Liver (tissue), 8 donors: ENCODE measurements at regions not wholly inside any gene's neighbourhood (a gene's known extent, or its start where the extent isn't known, plus 50 kb on each side); places are given as distances from the start of the nearest gene placed in this dataset.

Experiments
- DNase-seq: peaks from one replicate; pipeline ENCODE4 v3.0.0-alpha.2; 2017; ENCODE audit warnings: low spot score
- H3K27ac ChIP-seq, 2 donors: one replicate each; pipeline ENCODE4 v1.7.0; 2013; ENCODE audit warnings: inconsistent platforms in 2 of 2, low read length in 2 of 2, control low read depth in 1 of 2, low read depth in 1 of 2, mild to moderate bottlenecking in 1 of 2
- H3K27me3 ChIP-seq, 4 donors: one replicate each; pipeline versions ENCODE4 v1.6.1 to v1.7.0; 2013; ENCODE audit warnings: low read length in 3 of 4, inconsistent platforms in 1 of 4, mild to moderate bottlenecking in 1 of 4, moderate library complexity in 1 of 4; ENCODE audit not compliant: control insufficient read depth in 4 of 4, insufficient read depth in 4 of 4
- H3K36me3 ChIP-seq, 4 donors: one replicate each; pipeline versions ENCODE4 v1.6.1 to v1.7.0; 2013; ENCODE audit warnings: low read length in 3 of 4, mild to moderate bottlenecking in 3 of 4, low read depth in 1 of 4, moderate library complexity in 1 of 4; ENCODE audit not compliant: control insufficient read depth in 4 of 4, insufficient read depth in 3 of 4
- H3K4me1 ChIP-seq, 4 donors: one replicate each; pipeline versions ENCODE4 v1.6.1 to v1.7.0; 2013; ENCODE audit warnings: low read length in 3 of 4, mild to moderate bottlenecking in 3 of 4, moderate library complexity in 1 of 4; ENCODE audit not compliant: control insufficient read depth in 4 of 4, insufficient read depth in 4 of 4
- H3K4me3 ChIP-seq, 3 donors: one replicate each; pipeline versions ENCODE4 v1.6.1 to v1.7.0; 2013; ENCODE audit warnings: low read length in 3 of 3, control low read depth in 1 of 3, low read depth in 1 of 3, mild to moderate bottlenecking in 1 of 3
- H3K9ac ChIP-seq, 2 donors: one replicate each; pipeline ENCODE4 v1.7.0; 2013; ENCODE audit warnings: low read length in 2 of 2, mild to moderate bottlenecking in 2 of 2, moderate library complexity in 2 of 2, control low read depth in 1 of 2, low read depth in 1 of 2
- H3K9me3 ChIP-seq, 4 donors: one replicate each; pipeline versions ENCODE4 v1.6.1 to v1.7.0; 2013; ENCODE audit warnings: low read length in 3 of 4; ENCODE audit not compliant: control insufficient read depth in 4 of 4
- EGR1 ChIP-seq, 2 donors: IDR thresholded peaks; 2 replicates each; pipeline ENCODE4 v1.6.1; 2016 to 2018; ENCODE audit warnings: antibody characterized with exemption in 2 of 2, low read depth in 2 of 2
- FOXA1 ChIP-seq: IDR thresholded peaks from 2 replicates; pipeline ENCODE4 v1.6.1; 2016; ENCODE audit warnings: antibody characterized with exemption
- FOXA2 ChIP-seq: IDR thresholded peaks from 2 replicates; pipeline ENCODE4 v1.6.1; 2016; ENCODE audit warnings: antibody characterized with exemption
- HNF4A ChIP-seq, 2 donors: conservative IDR thresholded peaks; 2 replicates each; pipeline ENCODE4 v1.6.1; 2016; ENCODE audit warnings: antibody characterized with exemption in 2 of 2, mild to moderate bottlenecking in 2 of 2
- HNF4G ChIP-seq: IDR thresholded peaks from 2 replicates; pipeline ENCODE4 v1.6.1; 2016; ENCODE audit warnings: antibody characterized with exemption
- JUND ChIP-seq, 2 donors: IDR thresholded peaks; 2 replicates each; pipeline ENCODE4 v1.6.1; 2016; ENCODE audit warnings: antibody characterized with exemption in 2 of 2
- NR2F2 ChIP-seq: IDR thresholded peaks from 2 replicates; pipeline ENCODE4 v1.6.1; 2016; ENCODE audit warnings: antibody characterized with exemption
- RAD21 ChIP-seq, 2 donors: IDR thresholded peaks; 2 replicates each; pipeline ENCODE4 v1.6.1; 2016; ENCODE audit warnings: antibody characterized with exemption in 2 of 2, mild to moderate bottlenecking in 2 of 2
- RXRA ChIP-seq, 2 donors: IDR thresholded peaks; 2 replicates each; pipeline ENCODE4 v1.6.1; 2017 to 2018; ENCODE audit warnings: antibody characterized with exemption in 2 of 2, mild to moderate bottlenecking in 1 of 2
- SP1 ChIP-seq: IDR thresholded peaks from 2 replicates; pipeline ENCODE4 v1.6.1; 2018; ENCODE audit warnings: antibody characterized with exemption, mild to moderate bottlenecking
- TAF1 ChIP-seq: conservative IDR thresholded peaks from 2 replicates; pipeline ENCODE4 v1.6.1; 2016; ENCODE audit warnings: antibody characterized with exemption, mild to moderate bottlenecking
- YY1 ChIP-seq: IDR thresholded peaks from 2 replicates; pipeline ENCODE4 v1.6.1; 2016; ENCODE audit warnings: antibody characterized with exemption, mild to moderate bottlenecking
- WGBS: extraction: QIAGEN DNeasy Blood & Tissue Kit; methylation state at CpG from one replicate; pipeline ENCODE4 v1.1.7; 2013; 5-methylcytosine and 5-hydroxymethylcytosine counted together
- TF ChIP-seq, protein P1 (sequence below): IDR thresholded peaks from 2 replicates; pipeline ENCODE4 v1.6.1; 2016; ENCODE audit warnings: antibody characterized with exemption
- TF ChIP-seq, protein P2 (sequence below): fragments of 150-350 bp; IDR thresholded peaks from 2 replicates; pipeline ENCODE4 v1.5.1; 2017; ENCODE audit warnings: improper control_type of control experiment, low read depth, low read length; ENCODE audit not compliant: missing input control
- TF ChIP-seq, protein P3 (sequence below): IDR thresholded peaks from 2 replicates; pipeline ENCODE4 v1.6.1; 2016; ENCODE audit warnings: antibody characterized with exemption
- TF ChIP-seq, protein P4 (sequence below): IDR thresholded peaks from 2 replicates; pipeline ENCODE4 v1.6.1; 2016; ENCODE audit warnings: antibody characterized with exemption
- TF ChIP-seq, protein P5 (sequence below): IDR thresholded peaks from 2 replicates; pipeline ENCODE4 v1.6.1; 2016; ENCODE audit warnings: antibody characterized with exemption, mild to moderate bottlenecking
- donor health status: healthy.
- donor health status: healthy.
- donor health status: healthy.
- donor health status: healthy.
- donor health status: healthy.

DNA sequence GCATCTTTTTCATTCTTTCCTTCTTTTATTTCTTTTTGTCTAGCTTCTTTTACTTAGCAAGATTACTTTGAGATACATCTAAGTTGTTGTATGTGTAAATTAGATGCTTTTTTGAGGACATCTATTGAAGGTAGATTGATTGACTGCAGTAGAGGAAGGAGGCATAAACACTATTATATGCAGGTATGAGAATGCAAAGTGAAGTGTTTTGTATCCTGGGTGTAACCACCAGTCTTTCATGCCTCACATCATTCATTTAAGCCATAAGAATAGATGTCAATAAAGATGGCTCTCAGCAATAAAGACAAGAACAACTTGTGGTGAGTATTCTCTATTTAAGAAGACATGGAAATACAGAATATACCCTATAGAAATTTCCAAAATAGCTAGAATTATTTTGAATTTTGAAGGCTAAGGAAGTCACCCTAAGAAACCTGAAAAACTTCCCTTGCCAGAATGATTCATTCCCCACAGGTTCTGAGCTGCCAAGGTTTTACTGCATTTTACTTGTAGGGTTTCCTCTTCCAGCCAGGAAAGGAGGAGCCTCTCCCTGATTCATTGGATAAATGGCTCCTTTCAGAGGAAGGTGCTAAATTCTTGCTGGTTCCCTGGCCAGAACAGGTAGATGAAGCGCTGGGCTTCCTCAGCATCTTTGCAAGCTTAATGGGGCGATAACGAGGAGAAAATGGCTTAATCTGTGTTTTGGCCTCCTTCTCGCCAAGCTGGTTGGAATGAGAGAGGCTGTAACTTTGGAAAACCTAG, 279.8 kb upstream of the SLC14A2 start (continued):
- TF ChIP-seq FOXA1 (no peak), HNF4G (no peak), NR2F2 (no peak), RAD21 (IDR thresholded peaks at IDR 0.05) (no peak)

DNA sequence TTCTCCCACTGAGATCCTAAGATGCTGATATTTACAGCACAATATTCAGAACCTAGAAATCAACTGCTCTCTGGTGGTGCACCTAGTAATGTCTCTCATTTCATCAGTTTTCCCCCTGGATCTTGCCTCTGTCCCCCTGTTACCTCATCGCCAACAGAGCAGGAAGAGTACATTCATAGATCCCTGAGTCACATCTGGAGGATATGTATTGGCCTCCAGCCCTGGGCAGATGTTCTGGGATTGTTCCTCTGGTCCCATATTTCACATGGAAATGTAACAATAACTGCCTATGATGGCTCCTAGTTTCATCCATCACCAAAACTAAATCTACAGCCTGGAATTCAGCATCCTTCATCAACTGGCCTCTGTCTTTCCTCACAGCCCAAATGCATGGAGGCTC, 278.8 kb upstream of the SLC14A2 start:
- no peak overlapping the region for H3K4me3 ChIP-seq
- H3K4me1 ChIP-seq, result no peaks in the 10 kb centered on the region
- no peak overlapping the region for H3K9ac ChIP-seq
- WGBS, result 83% methylated on average over 1 of the region's 1 CpG
- TF ChIP-seq, protein P1, sequence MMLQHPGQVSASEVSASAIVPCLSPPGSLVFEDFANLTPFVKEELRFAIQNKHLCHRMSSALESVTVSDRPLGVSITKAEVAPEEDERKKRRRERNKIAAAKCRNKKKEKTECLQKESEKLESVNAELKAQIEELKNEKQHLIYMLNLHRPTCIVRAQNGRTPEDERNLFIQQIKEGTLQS, result no peak
- TF ChIP-seq, protein P2, sequence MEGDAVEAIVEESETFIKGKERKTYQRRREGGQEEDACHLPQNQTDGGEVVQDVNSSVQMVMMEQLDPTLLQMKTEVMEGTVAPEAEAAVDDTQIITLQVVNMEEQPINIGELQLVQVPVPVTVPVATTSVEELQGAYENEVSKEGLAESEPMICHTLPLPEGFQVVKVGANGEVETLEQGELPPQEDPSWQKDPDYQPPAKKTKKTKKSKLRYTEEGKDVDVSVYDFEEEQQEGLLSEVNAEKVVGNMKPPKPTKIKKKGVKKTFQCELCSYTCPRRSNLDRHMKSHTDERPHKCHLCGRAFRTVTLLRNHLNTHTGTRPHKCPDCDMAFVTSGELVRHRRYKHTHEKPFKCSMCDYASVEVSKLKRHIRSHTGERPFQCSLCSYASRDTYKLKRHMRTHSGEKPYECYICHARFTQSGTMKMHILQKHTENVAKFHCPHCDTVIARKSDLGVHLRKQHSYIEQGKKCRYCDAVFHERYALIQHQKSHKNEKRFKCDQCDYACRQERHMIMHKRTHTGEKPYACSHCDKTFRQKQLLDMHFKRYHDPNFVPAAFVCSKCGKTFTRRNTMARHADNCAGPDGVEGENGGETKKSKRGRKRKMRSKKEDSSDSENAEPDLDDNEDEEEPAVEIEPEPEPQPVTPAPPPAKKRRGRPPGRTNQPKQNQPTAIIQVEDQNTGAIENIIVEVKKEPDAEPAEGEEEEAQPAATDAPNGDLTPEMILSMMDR, result no peak
- TF ChIP-seq JUND (IDR thresholded peaks at IDR 0.05), result no peak
- TF ChIP-seq HNF4A (conservative IDR thresholded peaks at IDR 0.05), result no peak
- TF ChIP-seq, protein P3, sequence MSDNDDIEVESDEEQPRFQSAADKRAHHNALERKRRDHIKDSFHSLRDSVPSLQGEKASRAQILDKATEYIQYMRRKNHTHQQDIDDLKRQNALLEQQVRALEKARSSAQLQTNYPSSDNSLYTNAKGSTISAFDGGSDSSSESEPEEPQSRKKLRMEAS, result no peak
- TF ChIP-seq RXRA (IDR thresholded peaks at IDR 0.05), result no peak
- TF ChIP-seq NR2F2, result no peak
- no peak for TF ChIP-seq SP1
- TF ChIP-seq EGR1 (IDR thresholded peaks at IDR 0.05; ENCODE audit: low read depth in 2 of 2), result no peak
- TF ChIP-seq FOXA1, result no peak
- TF ChIP-seq TAF1, result no peak
- TF ChIP-seq, protein P4, sequence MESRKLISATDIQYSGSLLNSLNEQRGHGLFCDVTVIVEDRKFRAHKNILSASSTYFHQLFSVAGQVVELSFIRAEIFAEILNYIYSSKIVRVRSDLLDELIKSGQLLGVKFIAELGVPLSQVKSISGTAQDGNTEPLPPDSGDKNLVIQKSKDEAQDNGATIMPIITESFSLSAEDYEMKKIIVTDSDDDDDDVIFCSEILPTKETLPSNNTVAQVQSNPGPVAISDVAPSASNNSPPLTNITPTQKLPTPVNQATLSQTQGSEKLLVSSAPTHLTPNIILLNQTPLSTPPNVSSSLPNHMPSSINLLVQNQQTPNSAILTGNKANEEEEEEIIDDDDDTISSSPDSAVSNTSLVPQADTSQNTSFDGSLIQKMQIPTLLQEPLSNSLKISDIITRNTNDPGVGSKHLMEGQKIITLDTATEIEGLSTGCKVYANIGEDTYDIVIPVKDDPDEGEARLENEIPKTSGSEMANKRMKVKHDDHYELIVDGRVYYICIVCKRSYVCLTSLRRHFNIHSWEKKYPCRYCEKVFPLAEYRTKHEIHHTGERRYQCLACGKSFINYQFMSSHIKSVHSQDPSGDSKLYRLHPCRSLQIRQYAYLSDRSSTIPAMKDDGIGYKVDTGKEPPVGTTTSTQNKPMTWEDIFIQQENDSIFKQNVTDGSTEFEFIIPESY, result no peak
- no peaks in the 10 kb centered on the region for H3K27me3 ChIP-seq
- no peak overlapping the region for H3K27ac ChIP-seq
- no peaks in the 10 kb centered on the region for H3K36me3 ChIP-seq
- H3K9me3 ChIP-seq, result no peaks in the 10 kb centered on the region
- DNase-seq, result no peak

DNA sequence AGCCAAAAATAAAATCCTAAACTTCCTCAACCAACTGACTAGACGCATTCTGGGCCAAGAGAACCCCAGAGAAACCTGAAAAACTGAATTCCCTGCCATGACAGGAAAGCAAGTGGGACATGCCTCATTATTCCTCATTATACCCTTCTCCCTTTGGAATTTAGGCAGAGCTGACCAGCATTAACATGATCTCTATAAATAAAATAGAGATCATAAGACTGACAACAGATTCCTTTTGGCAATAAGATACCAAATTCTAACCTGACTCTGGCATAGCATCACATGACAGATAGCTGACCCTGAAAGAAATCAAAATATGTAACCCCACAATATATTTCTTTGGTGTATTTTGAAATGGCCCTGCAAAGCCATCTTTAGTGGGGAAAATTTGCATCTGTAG, 277.8 kb upstream of the SLC14A2 start:
- TF ChIP-seq, protein P5, sequence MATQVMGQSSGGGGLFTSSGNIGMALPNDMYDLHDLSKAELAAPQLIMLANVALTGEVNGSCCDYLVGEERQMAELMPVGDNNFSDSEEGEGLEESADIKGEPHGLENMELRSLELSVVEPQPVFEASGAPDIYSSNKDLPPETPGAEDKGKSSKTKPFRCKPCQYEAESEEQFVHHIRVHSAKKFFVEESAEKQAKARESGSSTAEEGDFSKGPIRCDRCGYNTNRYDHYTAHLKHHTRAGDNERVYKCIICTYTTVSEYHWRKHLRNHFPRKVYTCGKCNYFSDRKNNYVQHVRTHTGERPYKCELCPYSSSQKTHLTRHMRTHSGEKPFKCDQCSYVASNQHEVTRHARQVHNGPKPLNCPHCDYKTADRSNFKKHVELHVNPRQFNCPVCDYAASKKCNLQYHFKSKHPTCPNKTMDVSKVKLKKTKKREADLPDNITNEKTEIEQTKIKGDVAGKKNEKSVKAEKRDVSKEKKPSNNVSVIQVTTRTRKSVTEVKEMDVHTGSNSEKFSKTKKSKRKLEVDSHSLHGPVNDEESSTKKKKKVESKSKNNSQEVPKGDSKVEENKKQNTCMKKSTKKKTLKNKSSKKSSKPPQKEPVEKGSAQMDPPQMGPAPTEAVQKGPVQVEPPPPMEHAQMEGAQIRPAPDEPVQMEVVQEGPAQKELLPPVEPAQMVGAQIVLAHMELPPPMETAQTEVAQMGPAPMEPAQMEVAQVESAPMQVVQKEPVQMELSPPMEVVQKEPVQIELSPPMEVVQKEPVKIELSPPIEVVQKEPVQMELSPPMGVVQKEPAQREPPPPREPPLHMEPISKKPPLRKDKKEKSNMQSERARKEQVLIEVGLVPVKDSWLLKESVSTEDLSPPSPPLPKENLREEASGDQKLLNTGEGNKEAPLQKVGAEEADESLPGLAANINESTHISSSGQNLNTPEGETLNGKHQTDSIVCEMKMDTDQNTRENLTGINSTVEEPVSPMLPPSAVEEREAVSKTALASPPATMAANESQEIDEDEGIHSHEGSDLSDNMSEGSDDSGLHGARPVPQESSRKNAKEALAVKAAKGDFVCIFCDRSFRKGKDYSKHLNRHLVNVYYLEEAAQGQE, result no peak
- TF ChIP-seq RXRA (IDR thresholded peaks at IDR 0.05), result no peak
- TF ChIP-seq, protein P2, result no peak
- TF ChIP-seq SP1, result no peak
- no peak for TF ChIP-seq YY1
- no peak for TF ChIP-seq FOXA2
- no peaks in the 10 kb centered on the region for H3K9me3 ChIP-seq
- WGBS, result 80% methylated on average over 1 of the region's 1 CpG
- no peaks in the 10 kb centered on the region for H3K4me1 ChIP-seq
- H3K27ac ChIP-seq, result no peak overlapping the region
- H3K27me3 ChIP-seq, result no peaks in the 10 kb centered on the region
- no peak for DNase-seq
- no peaks in the 10 kb centered on the region for H3K36me3 ChIP-seq
- no peak overlapping the region for H3K4me3 ChIP-seq
- no peak overlapping the region for H3K9ac ChIP-seq
